SHP77 treated with DMSO at 0.1 percent for 48 hours (cell line): ENCODE measurements at regions not wholly inside any gene's neighbourhood (a gene's known extent, or its start where the extent isn't known, plus 50 kb on each side); places are given as distances from the start of the nearest gene placed in this dataset.
A peak's percentile ranks its signal among the peaks of the same experiment; 100 is the strongest.
"Not testable (repeated sequence)": the region's sequence is repeated elsewhere in the genome, so short reads cannot be mapped to it uniquely, and the experiment has no call there.

Experiments
- DNase-seq: peaks from one replicate; lab custom pipeline; 2025; lab: John Stamatoyannopoulos, UW

DNA sequence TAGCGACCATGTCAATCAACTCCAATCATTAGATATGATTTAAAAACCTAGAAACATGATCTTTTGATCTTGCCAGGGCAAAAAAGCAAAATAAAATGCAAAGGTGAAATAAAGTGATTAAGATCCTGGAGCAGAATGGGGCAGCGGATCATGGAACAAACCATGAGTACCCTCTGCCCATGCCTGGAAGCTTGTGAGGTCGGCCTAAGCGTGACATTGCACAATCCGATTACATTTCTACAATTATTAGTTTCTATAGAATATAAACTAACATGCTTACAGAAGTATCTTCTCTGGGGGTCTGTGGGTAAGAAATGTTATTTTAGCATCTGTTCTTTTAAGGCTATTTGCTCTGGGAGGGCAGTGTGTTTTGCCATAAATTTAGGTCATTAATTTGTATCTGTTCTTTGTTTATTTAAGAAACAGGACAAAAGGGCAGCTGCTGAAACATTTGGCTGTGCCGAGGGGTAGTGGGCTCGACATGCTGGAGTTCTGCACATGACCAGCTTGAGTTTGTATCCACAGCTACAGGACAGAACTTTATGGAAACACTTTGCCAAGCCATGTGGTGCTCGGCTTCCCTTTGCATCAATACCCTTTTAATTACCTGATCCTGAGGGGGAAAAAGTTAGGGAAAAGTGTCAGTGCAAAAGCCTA is 55.9 kb downstream of the ZBTB18 start:
- DNase-seq: peak; percentile 94

DNA sequence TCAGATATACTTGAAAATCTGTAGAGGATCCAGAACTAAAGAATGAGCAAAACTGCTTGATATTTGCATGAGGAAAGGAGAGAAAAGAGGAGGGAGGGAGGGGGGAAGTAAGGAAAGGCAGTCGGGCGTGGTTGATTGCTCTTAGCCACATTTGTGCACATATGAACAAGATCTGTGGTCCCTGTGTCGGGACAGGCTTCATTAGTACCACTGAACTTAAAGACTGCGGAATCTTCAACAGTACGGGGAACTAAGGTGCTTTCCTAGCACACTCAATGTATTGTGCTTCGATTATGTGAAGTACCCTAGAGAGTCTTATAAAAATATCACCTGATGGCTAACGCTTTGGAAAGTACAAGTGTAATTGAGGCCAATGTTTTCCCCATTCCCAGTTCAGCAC is 59.9 kb downstream of the ZBTB18 start:
- DNase-seq: no peak

DNA sequence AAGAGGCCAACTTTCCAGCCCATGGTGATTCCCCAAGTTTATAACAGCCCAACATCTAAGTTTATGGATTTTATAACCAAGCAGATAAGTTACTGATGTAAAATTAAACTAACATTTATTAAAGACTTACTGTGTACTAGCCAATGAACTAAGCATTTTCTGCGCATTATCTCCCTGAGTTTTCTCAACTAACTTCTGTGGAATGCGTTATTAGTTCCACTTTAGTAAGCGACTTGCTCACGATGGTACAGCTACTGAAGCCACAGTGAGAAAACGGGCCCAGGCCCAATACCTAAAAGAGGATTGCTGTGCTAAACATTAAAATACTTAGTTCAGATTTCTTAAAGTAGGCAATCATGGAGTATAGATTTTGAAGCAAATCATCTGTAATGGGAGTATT is 61.0 kb downstream of the ZBTB18 start:
- DNase-seq: no peak

DNA sequence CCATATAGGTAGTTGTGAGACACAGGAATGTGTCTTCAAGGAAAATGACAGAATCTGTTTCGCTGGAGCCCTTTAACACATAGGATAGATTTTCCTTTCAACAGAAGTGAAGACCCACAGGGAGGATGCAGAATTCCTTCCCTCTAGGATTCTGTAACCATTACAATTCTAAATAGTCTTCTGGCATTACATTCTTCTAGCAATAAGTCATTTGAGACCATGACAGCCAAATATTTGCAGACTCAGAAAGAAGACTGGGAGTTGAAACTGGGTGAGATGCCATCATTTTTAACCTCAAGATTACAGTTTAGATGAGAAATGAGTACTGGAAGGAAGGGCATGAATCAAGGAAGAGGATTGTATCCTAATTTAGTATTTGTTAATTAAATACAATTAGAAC is 61.6 kb downstream of the ZBTB18 start:
- DNase-seq: no peak

DNA sequence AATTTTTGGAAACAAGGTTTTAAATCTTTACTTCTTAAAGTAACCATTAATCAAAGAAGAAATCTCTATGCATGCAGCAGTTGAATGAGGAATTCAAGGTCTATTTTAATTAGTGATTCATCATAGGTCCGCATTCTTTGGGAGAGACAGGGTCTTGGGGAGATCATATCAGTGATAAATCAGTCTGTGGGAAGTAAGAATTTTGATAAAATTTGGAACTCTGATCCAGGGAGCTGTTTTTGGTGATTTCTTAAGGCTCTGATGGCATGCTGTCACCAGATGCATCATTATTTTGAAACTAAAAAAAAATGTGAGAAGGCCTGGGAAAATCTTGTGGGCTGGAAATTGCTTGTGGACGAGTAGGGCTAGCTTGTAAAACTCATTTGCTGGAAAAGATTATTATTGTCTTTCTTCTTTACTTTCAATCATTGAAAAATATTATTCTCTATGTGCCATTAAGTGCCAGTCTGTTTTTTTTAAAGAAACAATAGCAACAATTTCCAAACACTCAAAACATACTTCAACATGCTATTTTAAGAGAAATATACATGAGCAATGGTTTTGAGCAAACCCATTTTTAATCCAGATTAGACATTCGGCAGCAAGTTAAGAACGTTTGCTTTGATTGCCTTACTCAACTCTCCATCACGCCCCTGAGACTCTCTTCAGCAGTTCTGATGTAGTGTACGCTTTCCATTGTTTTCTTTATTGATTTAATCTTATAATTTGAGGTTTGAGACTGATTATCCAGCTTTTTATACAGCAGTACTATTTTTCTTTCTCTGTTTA is 62.6 kb downstream of the ZBTB18 start:
- DNase-seq: no peak

DNA sequence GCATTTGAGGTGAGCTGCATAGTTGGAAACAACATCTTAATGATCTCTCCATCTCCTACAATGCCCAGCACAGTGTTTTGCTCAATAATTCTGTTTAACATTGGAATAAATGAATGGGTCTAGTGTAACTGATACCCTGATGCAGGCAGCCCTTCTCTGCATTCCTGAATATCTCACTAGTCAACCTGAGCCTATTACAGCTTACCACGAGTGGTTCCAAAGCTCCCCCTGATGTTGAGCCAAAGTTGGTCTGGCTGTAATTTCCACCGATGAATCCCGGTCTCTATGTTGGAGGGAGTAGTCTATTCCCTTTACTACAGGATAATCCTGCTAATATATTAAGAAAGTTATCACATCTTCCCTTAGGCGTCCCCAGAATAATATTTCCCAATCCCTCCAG is 63.8 kb downstream of the ZBTB18 start:
- no peak for DNase-seq

DNA sequence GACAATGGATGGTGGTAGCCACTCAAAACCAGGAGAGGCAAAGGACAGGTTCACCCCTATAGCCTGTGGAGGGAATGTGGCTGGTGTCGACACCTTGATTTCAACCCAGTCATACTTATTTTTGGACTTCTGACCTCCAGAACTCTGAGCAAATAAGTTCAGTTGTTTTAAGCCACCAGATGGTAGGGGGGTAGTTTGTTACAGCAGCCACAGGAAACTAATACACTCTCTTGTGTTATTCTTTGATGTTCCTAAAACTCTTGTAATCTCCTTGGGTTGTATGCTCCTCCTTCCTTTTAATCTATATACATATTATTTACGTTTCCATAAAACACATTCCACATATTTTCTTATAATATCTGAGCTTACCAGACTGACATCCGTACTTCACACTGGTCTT is 65.9 kb downstream of the ZBTB18 start:
- no peak for DNase-seq

DNA sequence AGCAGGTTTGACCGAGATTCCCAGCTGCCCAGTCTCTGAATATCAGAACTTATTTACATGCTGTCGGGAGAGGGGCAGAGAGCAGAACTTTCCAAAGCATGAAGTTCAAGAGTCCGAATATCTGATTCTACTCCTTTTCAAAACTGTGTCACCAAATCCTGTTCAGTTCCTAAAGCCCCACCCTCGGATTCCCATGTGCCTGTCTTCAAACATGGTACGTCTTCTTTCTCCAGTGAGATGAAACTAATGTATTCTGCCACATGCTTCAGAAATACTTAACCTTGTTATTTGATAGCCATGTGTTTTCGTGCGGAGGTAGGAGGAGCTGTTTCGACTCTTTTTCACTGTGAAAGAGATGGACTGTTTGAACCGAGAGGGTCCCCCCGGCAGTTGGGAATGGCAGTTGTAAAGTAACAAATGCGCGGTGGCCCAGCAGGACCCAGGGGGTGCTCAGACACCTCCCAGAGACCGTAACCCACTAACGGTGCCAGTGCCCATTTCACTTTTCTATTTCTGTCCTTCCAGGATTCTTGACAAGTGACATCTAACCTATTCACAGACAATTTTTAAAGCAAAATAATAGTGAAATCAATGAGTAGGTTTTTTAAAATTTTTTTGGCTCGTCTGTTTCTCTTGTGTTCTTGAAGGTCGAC is 67.2 kb downstream of the ZBTB18 start:
- no peak for DNase-seq

DNA sequence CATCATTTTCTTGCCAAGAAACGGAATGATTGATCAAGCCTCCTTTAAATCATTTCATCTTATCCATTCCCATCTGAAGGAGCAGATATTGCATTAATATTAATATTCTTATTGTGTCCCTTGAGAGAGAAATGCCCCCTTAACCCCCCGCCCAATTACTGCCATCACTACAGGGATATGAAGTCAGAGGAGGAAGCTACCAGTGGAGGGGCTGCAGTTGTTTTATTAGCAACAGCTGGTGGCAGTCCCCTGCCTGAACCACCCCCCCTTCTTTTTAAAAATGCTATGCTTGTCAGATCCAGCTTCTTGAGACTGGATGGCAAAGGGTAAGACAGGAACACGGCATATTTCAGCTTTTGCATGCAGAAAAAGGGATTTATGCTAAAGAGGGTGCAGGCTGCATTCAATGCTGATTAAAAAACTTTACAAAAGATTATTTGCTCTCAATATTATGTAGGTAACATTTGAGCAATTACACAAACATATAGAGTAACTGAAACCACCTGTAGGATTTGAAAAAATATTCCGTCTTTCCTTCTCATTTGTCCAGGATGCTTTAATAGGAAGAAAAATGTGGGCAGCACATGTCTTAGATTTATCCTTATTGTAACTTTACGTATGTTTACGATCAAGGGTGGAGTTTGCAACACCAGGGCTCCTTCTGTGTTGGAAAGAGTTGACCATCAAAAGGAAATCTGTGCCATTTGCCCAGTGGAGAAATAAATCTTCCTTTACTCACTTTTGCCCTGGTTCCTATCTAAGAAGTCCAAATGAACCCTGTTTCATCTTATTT is 77.7 kb downstream of the ZBTB18 start:
- no peak for DNase-seq

DNA sequence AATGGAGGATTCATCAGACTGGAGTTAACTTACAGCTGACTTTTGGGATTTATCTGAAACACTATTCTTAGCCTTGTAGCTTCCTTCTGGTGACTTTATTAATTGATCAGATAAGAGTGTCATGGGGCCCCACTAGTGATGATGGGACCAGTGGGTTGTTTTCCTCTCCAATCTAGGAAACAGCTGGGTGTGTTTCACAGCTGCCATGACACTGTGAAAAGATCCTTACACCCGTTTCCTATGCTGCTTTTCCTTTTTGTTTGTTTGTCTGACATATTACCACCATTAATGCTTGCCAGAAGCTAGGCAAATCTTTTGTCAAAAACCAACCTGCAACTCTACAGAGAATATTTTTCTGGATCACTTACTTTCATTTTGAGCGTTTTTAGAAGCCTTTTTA is 86.2 kb downstream of the ZBTB18 start:
- DNase-seq: no peak

DNA sequence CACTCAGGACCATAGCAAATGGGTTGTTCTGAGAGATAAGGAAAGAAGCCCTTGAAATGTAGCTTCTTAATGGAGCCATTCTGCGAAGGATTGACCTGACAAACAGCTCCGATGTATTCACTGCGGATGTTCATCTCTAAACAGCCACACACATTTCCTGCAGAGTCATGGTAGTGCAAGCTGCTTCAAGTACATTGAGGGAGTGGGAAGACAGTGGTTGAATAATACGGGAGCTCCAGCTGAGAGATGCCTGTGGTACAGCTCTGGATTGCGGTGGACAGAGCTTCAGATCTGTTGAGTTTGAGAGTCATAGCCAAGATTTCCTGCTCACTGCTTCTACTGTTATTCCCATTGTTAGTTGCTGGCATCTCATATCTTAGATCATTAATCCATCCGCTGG is 86.6 kb downstream of the ZBTB18 start:
- no peak for DNase-seq

DNA sequence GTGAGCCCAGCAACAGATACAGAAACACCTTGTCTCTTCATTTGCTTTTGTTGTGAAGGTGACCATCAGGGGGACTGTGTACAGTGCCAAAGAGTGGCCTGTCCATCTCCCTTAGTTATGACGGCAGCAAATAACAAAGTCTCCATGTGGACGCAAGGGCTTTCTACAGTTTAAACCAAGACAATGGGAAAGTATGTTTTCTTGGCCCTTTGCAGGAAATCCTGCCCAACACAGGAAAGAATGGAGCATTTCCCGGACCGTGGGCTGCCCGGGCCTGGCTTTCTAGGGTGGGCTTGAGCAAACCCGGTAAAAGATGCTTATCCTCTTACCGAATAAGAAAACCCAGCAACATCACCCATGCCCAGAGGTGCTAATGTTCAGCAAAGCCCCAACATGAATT is 87.3 kb downstream of the ZBTB18 start:
- DNase-seq: no peak

DNA sequence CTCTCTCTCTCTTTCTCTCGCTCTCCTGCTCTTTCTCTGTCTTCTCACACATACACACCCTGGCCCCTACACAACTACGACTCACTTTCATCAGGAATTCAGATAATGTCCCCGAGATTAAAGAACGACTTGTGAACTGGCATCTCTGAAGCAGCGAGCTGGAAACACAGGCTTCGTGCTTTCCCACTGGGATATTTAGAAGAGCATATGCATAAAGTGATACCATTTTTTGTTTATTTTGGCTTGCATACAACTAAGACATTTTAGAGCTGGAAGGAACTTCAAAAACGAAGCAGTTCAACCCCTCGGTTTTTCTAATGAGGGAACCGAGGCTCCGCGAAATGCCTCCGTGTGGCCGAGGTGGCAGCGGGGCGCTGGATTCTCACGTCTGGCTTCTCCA is 88.6 kb downstream of the ZBTB18 start:
- no peak for DNase-seq

DNA sequence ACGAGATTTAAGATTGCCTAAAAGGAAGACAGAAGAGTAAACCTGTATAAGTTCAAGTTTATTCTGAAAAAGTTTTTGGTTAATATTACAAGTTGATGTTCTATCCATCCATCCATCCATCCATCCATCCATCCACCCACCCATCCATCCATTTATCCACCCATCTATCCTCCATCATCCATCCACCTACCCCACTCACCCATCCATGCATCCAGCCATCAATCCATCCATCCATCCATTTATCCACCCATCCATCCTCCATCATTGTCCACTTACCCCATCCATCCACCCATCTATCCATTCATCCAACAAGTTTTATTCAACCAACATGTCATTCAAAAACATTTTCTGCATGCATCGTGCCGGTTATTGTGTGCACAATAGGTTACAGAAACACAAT is 89.3 kb downstream of the ZBTB18 start:
- DNase-seq: no peak

DNA sequence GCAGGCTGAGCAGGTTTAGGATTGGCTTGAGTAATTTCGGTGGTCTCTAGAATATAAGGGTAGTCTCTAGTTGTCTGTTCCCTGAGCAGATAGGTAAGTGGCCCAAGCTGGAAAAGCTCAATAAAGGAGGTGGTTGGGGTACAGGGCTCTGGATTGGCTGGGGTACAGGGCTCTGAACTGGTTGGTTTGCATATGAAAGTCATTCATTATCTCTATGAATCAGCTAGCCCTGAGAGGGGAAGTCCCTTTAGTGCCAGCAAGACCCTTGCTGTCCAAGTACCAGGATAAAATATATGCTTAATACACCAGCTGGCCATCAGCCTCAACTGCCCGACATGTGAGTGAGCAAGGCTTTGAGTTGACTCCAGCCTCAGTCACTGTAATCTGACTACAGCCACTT is 93.0 kb downstream of the ZBTB18 start:
- DNase-seq: no peak

DNA sequence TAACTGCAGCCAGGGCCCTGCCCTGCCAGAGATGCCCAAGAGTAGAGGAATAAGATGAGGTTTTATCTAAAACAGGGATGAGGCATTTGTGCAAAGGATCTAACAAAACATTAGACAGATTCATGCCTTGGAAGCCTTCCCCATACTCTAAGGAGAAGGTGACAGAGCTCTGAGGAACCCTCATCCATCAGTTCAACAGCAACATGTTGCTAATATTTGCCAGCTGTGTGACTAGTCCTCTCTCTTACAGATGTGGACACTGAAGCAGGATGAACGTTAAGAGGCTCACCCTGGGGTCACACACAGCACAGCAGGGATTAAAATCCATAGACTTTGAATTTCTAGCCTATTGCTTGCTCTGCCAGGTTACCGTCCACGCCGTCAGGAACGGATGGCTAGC is 99.0 kb downstream of the ZBTB18 start:
- DNase-seq: no peak

DNA sequence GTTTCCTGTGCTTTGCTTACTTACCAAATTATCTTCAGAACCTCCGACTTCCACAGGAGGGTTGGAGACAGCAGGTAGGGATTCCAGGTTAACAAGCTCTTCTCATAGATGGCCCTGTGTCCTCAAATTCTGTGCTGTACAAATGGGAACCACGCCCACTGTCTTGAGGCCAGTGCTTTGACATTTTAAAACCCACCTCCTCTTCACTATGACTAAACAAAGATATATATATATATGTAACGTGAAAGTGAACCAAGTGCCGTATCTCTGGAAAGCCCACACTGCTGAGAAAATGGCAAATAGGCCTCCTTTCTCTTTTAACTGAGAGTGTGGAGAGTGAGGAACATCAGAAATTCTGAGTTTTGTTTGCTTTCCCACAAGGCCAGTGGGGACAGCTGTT is 99.6 kb downstream of the ZBTB18 start:
- DNase-seq: no peak

DNA sequence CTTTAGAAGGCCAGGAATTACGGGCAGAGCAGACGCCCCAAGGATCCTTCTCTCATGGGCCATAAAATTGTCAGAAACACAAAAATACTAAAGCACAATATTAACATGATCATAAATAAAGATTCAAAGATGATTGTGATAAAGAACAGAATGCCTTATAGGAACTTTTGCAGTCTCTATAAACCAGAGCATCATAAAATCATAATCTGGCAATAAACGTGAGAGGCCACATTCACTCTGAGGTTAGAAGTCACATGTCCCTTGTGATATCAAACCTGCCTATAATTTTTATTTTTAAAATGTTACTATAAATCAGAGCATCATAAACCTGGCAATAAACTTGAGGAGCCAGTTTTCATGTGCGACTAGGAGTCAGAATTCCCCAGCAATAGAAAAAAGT is 100.5 kb downstream of the ZBTB18 start:
- DNase-seq: no peak

DNA sequence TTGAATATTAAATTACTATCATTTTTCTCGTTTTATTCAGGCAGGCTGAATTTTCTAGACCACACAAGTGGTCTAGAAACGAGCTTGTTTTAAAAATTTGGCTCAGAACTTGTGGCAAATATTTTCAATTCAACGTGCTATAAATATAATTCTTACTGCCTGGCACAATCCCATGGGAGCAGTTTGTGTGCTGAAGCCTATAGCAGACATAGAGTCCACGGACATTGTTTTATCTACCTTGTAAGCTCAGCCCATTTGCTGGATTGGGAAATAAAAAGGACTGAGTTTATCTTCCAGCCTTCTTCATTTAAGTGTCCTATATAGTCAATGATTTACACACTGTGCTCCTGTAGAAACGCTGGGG is 103.4 kb downstream of the ZBTB18 start:
- no peak for DNase-seq

DNA sequence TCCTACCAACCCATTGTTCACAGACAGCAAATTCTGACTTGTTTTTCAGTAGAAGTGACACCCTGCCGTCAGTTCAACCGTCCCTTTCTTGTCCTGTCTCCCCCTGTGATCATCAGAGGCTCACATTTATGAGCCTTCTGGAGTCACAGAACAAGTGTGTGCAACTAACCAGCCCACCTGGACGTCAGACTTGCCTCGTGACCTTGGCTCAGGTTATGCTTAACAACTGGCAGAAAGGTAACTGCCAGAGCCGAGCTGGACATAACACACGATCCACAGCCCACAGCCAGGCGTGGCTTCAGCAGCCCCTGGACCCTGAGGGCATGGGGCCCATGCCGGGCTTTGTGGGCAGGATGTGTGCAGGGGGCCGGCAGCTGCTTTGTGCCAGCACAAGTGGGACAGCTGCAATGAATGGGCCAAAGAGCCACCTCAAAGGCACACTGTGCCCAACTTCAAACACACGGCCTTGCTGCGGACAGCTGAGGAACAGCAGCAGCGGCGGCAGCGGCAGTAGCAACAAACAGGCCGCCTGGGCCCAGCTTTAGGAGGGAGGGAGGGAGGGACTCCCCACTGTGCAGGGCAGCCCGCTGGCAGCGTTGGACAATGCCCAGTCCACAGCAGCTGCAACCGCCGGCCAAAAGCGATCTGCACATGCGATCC is 103.9 kb downstream of the ZBTB18 start:
- peak; percentile 89 for DNase-seq

DNA sequence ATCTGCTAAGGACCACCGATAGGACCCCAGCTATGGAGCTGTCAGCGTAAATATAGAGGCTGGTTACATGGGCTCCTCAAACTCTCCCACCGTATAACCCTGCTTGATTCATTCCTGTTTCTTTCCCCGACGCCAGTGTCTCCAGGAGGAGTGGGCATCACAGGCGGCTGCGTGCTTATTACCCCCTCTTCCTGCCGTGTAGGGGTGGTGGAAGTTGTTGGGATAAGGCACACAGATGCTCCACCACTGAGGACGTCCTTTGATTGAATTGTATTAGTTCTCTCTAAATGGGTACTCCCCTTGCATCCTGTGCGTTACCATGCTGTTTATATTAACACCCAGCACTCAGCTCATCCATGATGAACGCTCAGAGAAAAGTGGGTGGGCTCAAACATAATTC is 104.6 kb downstream of the ZBTB18 start:
- peak; percentile 69 for DNase-seq

DNA sequence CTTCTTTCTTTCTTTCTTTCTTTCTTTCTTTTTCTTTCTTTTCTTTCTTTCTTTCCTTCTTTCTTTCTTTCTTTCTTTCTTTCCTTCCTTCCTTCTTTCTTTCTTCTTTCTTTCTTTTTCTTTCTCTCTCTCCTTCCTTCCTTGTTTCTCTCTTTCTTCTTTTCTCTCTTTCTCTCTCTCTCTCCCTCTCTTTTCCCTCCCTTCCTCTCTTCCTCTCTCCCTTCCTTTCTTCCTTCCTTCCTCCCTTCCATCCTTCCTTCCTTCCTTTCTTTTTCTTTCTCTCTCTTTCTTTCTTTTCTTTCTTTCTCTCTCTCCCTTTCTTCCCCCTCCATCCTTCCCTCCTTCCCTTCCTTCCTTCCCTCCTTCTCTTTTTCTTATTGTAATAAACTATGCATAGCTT is 105.5 kb downstream of the ZBTB18 start:
- DNase-seq: not testable (repeated sequence)
